G401 (cell line): ENCODE measurements at regions not wholly inside any gene's neighbourhood (a gene's known extent, or its start where the extent isn't known, plus 50 kb on each side); places are given as distances from the start of the nearest gene placed in this dataset.
"Not testable (repeated sequence)": the region's sequence is repeated elsewhere in the genome, so short reads cannot be mapped to it uniquely, and the experiment has no call there.

Experiments
- DNase-seq: peaks from one replicate; pipeline ENCODE4 v3.0.0-alpha.2; 2015; ENCODE audit warnings: low spot score
- in situ Hi-C: cut with HindIII; loops from 2 replicates; pipeline ENCODE4 v1.10.0; 2016; ENCODE audit warnings: low sequenced_read_pairs, mixed read lengths

- DNase-seq, result no peak
- in situ Hi-C loops, result no loop called here
Measured at GRCh38 chr6:134795001-134795400, 154.9 kb downstream of the ALDH8A1 start.

GRCh38 chr6:134791243-134791843, 158.6 kb downstream of the ALDH8A1 start:
- in situ Hi-C loops, DNase-seq: not testable (repeated sequence)

GRCh38 chr6:134787261-134787877, 162.5 kb downstream of the ALDH8A1 start:
- no peak for DNase-seq
- in situ Hi-C loops, result no loop called here

- DNase-seq, result no peak
- in situ Hi-C loops, result no loop called here
Measured at GRCh38 chr6:134784336-134784735, 165.6 kb downstream of the ALDH8A1 start.

GRCh38 chr6:134778431-134778830, 171.5 kb downstream of the ALDH8A1 start:
- no peak for DNase-seq

GRCh38 chr6:134774201-134774638, 175.7 kb downstream of the ALDH8A1 start:
- in situ Hi-C loops, result no loop called here

More at GRCh38 chr6:134778431-134778830, 171.5 kb downstream of the ALDH8A1 start:
- in situ Hi-C loops, result no loop called here

GRCh38 chr6:134772671-134773360, 177.1 kb downstream of the ALDH8A1 start:
- no peak for DNase-seq
- in situ Hi-C loops, result no loop called here

More at GRCh38 chr6:134774201-134774638, 175.7 kb downstream of the ALDH8A1 start:
- no peak for DNase-seq

- no peak for DNase-seq
- in situ Hi-C loops, result no loop called here
Measured at GRCh38 chr6:134768931-134769330, 181.0 kb downstream of the ALDH8A1 start.

GRCh38 chr6:134766497-134766896, 183.4 kb downstream of the ALDH8A1 start:
- DNase-seq, result no peak
- in situ Hi-C loops, result no loop called here

- in situ Hi-C loops, result no loop called here
- no peak for DNase-seq
Measured at GRCh38 chr6:134764741-134765140, 185.2 kb downstream of the ALDH8A1 start.

- DNase-seq, in situ Hi-C loops: not testable (repeated sequence)
Measured at GRCh38 chr6:134763575-134763974, 186.3 kb downstream of the ALDH8A1 start.

GRCh38 chr6:134758621-134759020, 191.3 kb downstream of the ALDH8A1 start:
- in situ Hi-C loops, result no loop called here

GRCh38 chr6:134757911-134758361, 192.0 kb downstream of the ALDH8A1 start:
- in situ Hi-C loops, result no loop called here

More at GRCh38 chr6:134758621-134759020, 191.3 kb downstream of the ALDH8A1 start:
- no peak for DNase-seq

GRCh38 chr6:134756374-134757025, 193.4 kb downstream of the ALDH8A1 start:
- DNase-seq, result no peak
- in situ Hi-C loops, result no loop called here

More at GRCh38 chr6:134757911-134758361, 192.0 kb downstream of the ALDH8A1 start:
- DNase-seq, result no peak

- DNase-seq, result no peak
Measured at GRCh38 chr6:134754013-134754690, 195.7 kb downstream of the ALDH8A1 start.

GRCh38 chr6:134753001-134753400, 196.9 kb downstream of the ALDH8A1 start:
- in situ Hi-C loops, result no loop called here
- no peak for DNase-seq

More at GRCh38 chr6:134754013-134754690, 195.7 kb downstream of the ALDH8A1 start:
- in situ Hi-C loops, result no loop called here

- DNase-seq, result no peak
- in situ Hi-C loops, result no loop called here
Measured at GRCh38 chr6:134752445-134752844, 197.5 kb downstream of the ALDH8A1 start.

GRCh38 chr6:134750669-134751068, 199.2 kb downstream of the ALDH8A1 start:
- in situ Hi-C loops, result no loop called here
- peak; percentile 36 for DNase-seq

GRCh38 chr6:134748484-134748883, 201.4 kb downstream of the ALDH8A1 start:
- in situ Hi-C loops, result no loop called here
- no peak for DNase-seq
